CD4-positive, alpha-beta memory T cell (primary cell): ENCODE measurements at regions not wholly inside any gene's neighbourhood (a gene's known extent, or its start where the extent isn't known, plus 50 kb on each side); places are given as distances from the start of the nearest gene placed in this dataset.

Source experiments
- CTCF ChIA-PET: fragments of 350-600 bp; sonication (Branson Sonifier 250); formaldehyde crosslinking; loops from one replicate; lab custom pipeline; 2021; ENCODE audit warnings: inconsistent platforms; ENCODE audit not compliant: partially characterized antibody; lab: Charles Lee
- POLR2A ChIA-PET: fragments of 350-600 bp; sonication (Branson Sonifier 250); formaldehyde crosslinking; loops from one replicate; lab custom pipeline; 2021; ENCODE audit not compliant: partially characterized antibody; lab: Charles Lee
- DNase-seq, 5 donors: peaks; one replicate each; pipeline versions ENCODE4 v3.0.0 to v3.0.0-alpha.2; 2020 to 2022; ENCODE audit warnings: mixed read lengths in 1 of 5
- H3K27ac ChIP-seq: one replicate; pipeline ENCODE4 v1.7.0; 2013; ENCODE audit warnings: low read depth, low read length
- H3K27me3 ChIP-seq: 2 replicates; pipeline ENCODE4 v1.7.0; 2013; ENCODE audit warnings: mild to moderate bottlenecking, low read length, moderate library complexity; ENCODE audit not compliant: insufficient read depth
- H3K36me3 ChIP-seq: 2 replicates; pipeline ENCODE4 v1.7.0; 2013; ENCODE audit warnings: mild to moderate bottlenecking, low read length, moderate library complexity; ENCODE audit not compliant: insufficient read depth
- H3K4me1 ChIP-seq: 2 replicates; pipeline ENCODE4 v1.7.0; 2013; ENCODE audit warnings: mild to moderate bottlenecking, low read length, moderate library complexity; ENCODE audit not compliant: insufficient read depth
- H3K4me3 ChIP-seq, 2 donors: one replicate each; pipeline ENCODE4 v1.7.0; 2013; ENCODE audit warnings: low read length in 2 of 2, mild to moderate bottlenecking in 1 of 2
- H3K9me3 ChIP-seq, 2 donors: one replicate each; pipeline ENCODE4 v1.7.0; 2013; ENCODE audit warnings: low read length in 2 of 2, control low read depth in 1 of 2; ENCODE audit not compliant: control insufficient read depth in 1 of 2
- H3K27ac Mint-ChIP-seq, 7 donors: one replicate each; pipeline ENCODE4 v1.8.0; 2020 to 2021; ENCODE audit warnings: mixed read lengths in 7 of 7, mild to moderate bottlenecking in 6 of 7, inconsistent platforms in 3 of 7, moderate library complexity in 3 of 7
- H3K27me3 Mint-ChIP-seq, 2 donors: one replicate each; pipeline ENCODE4 v1.8.0; 2020 to 2021; ENCODE audit warnings: mixed read lengths in 2 of 2
- H3K36me3 Mint-ChIP-seq, 2 donors: one replicate each; pipeline ENCODE4 v1.8.0; 2020 to 2021; ENCODE audit warnings: mixed read lengths in 2 of 2, inconsistent platforms in 1 of 2, mild to moderate bottlenecking in 1 of 2
- H3K4me1 Mint-ChIP-seq, 4 donors: one replicate each; pipeline ENCODE4 v1.8.0; 2020 to 2021; ENCODE audit warnings: mixed read lengths in 4 of 4, mild to moderate bottlenecking in 1 of 4
- H3K4me3 Mint-ChIP-seq, 8 donors: one replicate each; pipeline ENCODE4 v1.8.0; 2020 to 2021; ENCODE audit warnings: mixed read lengths in 8 of 8, mild to moderate bottlenecking in 7 of 8, moderate library complexity in 6 of 8, inconsistent platforms in 3 of 8
- H3K9me3 Mint-ChIP-seq, 8 donors: one replicate each; pipeline ENCODE4 v1.8.0; 2020 to 2021; ENCODE audit warnings: mixed read lengths in 8 of 8, mild to moderate bottlenecking in 5 of 8, inconsistent platforms in 3 of 8, moderate library complexity in 1 of 8
- intact Hi-C: fragments of 100-400 bp; cut with micrococcal nuclease; formaldehyde crosslinking; loops from one replicate; pipeline ENCODE4 v1.15.1; 2023

- Mint-ChIP-seq H3K4me1 (peaks cover 39 to 79% (median 58%) of the 10 kb centered on the region in 4 donors), H3K4me3 (no peak overlapping the region), H3K9me3 (no peaks in the 10 kb centered on the region), H3K36me3 (peaks cover 52 to 54% of the 10 kb centered on the region in 2 donors), H3K27ac (peak overlapping the region in 2 of 7 donors; percentile 9 to 46), H3K27me3 (no peaks in the 10 kb centered on the region)
- POLR2A ChIA-PET = interaction anchor here (9.8 kb wide), 1 partner anchor 15 kb away, joined by 140 read pairs; no protein-coding TSS in a partner anchor
- CTCF ChIA-PET = interaction anchor here (0.8 to 4.3 kb wide), 5 partner anchors 8 to 113 kb away, joined by 3 to 24 read pairs (median 3); no protein-coding TSS in a partner anchor
- H3K4me1 ChIP-seq = peaks cover 24% of the 10 kb centered on the region
- DNase-seq = no peak
- no peaks in the 10 kb centered on the region for H3K27me3 ChIP-seq
- no peak overlapping the region for H3K4me3 ChIP-seq
- H3K9me3 ChIP-seq = no peaks in the 10 kb centered on the region
- H3K36me3 ChIP-seq = peaks cover 12% of the 10 kb centered on the region
- no peak overlapping the region for H3K27ac ChIP-seq
- intact Hi-C loops = no loop called here
Observed at GRCh38 chr3:141418751-141419150, 50.4 kb downstream of the ZBTB38 start.

GRCh38 chr3:141419946-141420345, 51.6 kb downstream of the ZBTB38 start:
- H3K27me3 Mint-ChIP-seq = no peaks in the 10 kb centered on the region
- H3K27ac ChIP-seq = no peak overlapping the region
- DNase-seq = no peak
- ChIA-PET CTCF (interaction anchor here (0.8 to 4.3 kb wide), 3 partner anchors 17 to 33 kb away, joined by 3 to 24 read pairs (median 3); no protein-coding TSS in a partner anchor), POLR2A (no interaction called here)
- peaks cover 12% of the 10 kb centered on the region for H3K4me1 ChIP-seq
- H3K4me3 ChIP-seq = no peak overlapping the region
- peaks cover 12% of the 10 kb centered on the region for H3K36me3 ChIP-seq
- H3K27ac Mint-ChIP-seq = peak overlapping the region in 2 of 7 donors; percentile 35 to 51
- H3K9me3 ChIP-seq = no peaks in the 10 kb centered on the region
- intact Hi-C loops = no loop called here
- H3K9me3 Mint-ChIP-seq = no peaks in the 10 kb centered on the region
- peaks cover 29 to 67% (median 47%) of the 10 kb centered on the region in 4 donors for H3K4me1 Mint-ChIP-seq
- H3K36me3 Mint-ChIP-seq = peaks cover 42% of the 10 kb centered on the region in 2 donors
- no peaks in the 10 kb centered on the region for H3K27me3 ChIP-seq
- H3K4me3 Mint-ChIP-seq = peak overlapping the region in 1 of 8 donors; percentile 29

- intact Hi-C loops = no loop called here
- Mint-ChIP-seq H3K9me3 (no peaks in the 10 kb centered on the region), H3K27me3 (no peaks in the 10 kb centered on the region), H3K4me3 (no peak overlapping the region), H3K27ac (peak overlapping the region in 3 of 7 donors; percentile 25 to 57 (median 30)), H3K4me1 (peaks cover 28 to 64% (median 48%) of the 10 kb centered on the region in 4 donors), H3K36me3 (peaks cover 39 to 47% of the 10 kb centered on the region in 2 donors)
- Histone ChIP-seq H3K4me3 (no peak overlapping the region), H3K27me3 (no peaks in the 10 kb centered on the region), H3K9me3 (no peaks in the 10 kb centered on the region), H3K36me3 (peaks cover 5% of the 10 kb centered on the region), H3K27ac (no peak overlapping the region), H3K4me1 (peaks cover 14% of the 10 kb centered on the region)
- DNase-seq = no peak
- ChIA-PET POLR2A (no interaction called here), CTCF (interaction anchor here (1.0 to 5.2 kb wide), 4 partner anchors 20 to 61 kb away, joined by 3 to 24 read pairs (median 14); no protein-coding TSS in a partner anchor)
Observed at GRCh38 chr3:141421186-141421585, 52.9 kb downstream of the ZBTB38 start.

GRCh38 chr3:141421639-141422319, 53.5 kb downstream of the ZBTB38 start:
- peaks cover 25 to 64% (median 48%) of the 10 kb centered on the region in 4 donors for H3K4me1 Mint-ChIP-seq
- no peak overlapping the region for H3K27ac ChIP-seq
- no peaks in the 10 kb centered on the region for H3K9me3 ChIP-seq
- CTCF ChIA-PET = interaction anchor here (0.8 to 5.2 kb wide), 4 partner anchors 20 to 110 kb away, joined by 3 to 24 read pairs (median 14); no protein-coding TSS in a partner anchor
- H3K27ac Mint-ChIP-seq = peak overlapping the region in 6 of 7 donors; percentile 25 to 73 (median 44)
- H3K27me3 ChIP-seq = no peaks in the 10 kb centered on the region
- no peak overlapping the region for H3K4me3 ChIP-seq
- DNase-seq = no peak
- no peaks in the 10 kb centered on the region for H3K36me3 ChIP-seq
- H3K4me1 ChIP-seq = peaks cover 20% of the 10 kb centered on the region
- no peaks in the 10 kb centered on the region for H3K9me3 Mint-ChIP-seq
- POLR2A ChIA-PET = no interaction called here
- intact Hi-C loops = no loop called here
- peaks cover 36 to 46% of the 10 kb centered on the region in 2 donors for H3K36me3 Mint-ChIP-seq
- H3K4me3 Mint-ChIP-seq = no peak overlapping the region
- no peaks in the 10 kb centered on the region for H3K27me3 Mint-ChIP-seq

- Histone ChIP-seq H3K4me1 (peaks cover 24% of the 10 kb centered on the region), H3K36me3 (peaks cover 6% of the 10 kb centered on the region), H3K27ac (no peak overlapping the region), H3K27me3 (no peaks in the 10 kb centered on the region), H3K4me3 (no peak overlapping the region), H3K9me3 (no peaks in the 10 kb centered on the region)
- H3K4me3 Mint-ChIP-seq = no peak overlapping the region
- ChIA-PET CTCF (interaction anchor here (1.5 to 5.2 kb wide), 6 partner anchors 11 to 62 kb away, joined by 5 to 41 read pairs (median 19); no protein-coding TSS in a partner anchor), POLR2A (interaction anchor here (2.8 kb wide), 1 partner anchor 9 kb away, joined by 18 read pairs; no protein-coding TSS in a partner anchor)
- H3K36me3 Mint-ChIP-seq = peaks cover 32 to 50% of the 10 kb centered on the region in 2 donors
- DNase-seq = no peak
- no peaks in the 10 kb centered on the region for H3K27me3 Mint-ChIP-seq
- H3K4me1 Mint-ChIP-seq = peaks cover 23 to 68% (median 50%) of the 10 kb centered on the region in 4 donors
- no peaks in the 10 kb centered on the region for H3K9me3 Mint-ChIP-seq
- peak overlapping the region in 1 of 7 donors; percentile 35 for H3K27ac Mint-ChIP-seq
- intact Hi-C loops = no loop called here
Observed at GRCh38 chr3:141422961-141423582, 54.8 kb downstream of the ZBTB38 start.

GRCh38 chr3:141425523-141426233, 57.4 kb downstream of the ZBTB38 start:
- H3K27ac Mint-ChIP-seq = peak overlapping the region in 2 of 7 donors; percentile 20 to 48
- CTCF ChIA-PET = interaction anchor here (1.3 to 5.2 kb wide), 8 partner anchors 12 to 114 kb away, joined by 3 to 41 read pairs (median 14); no protein-coding TSS in a partner anchor

More at GRCh38 chr3:141425523-141426233, 57.4 kb downstream of the ZBTB38 start:
- DNase-seq = no peak
- Mint-ChIP-seq H3K4me3 (no peak overlapping the region), H3K27me3 (no peaks in the 10 kb centered on the region), H3K36me3 (peaks cover 26 to 47% of the 10 kb centered on the region in 2 donors), H3K9me3 (no peaks in the 10 kb centered on the region), H3K4me1 (peaks cover 10 to 56% (median 40%) of the 10 kb centered on the region in 4 donors)
- no peaks in the 10 kb centered on the region for H3K9me3 ChIP-seq
- no peak overlapping the region for H3K4me3 ChIP-seq
- H3K36me3 ChIP-seq = peaks cover 8% of the 10 kb centered on the region
- POLR2A ChIA-PET = interaction anchor here (0.9 to 1.5 kb wide), 2 partner anchors 13 to 55 kb away, joined by 3 to 7 read pairs; no protein-coding TSS in a partner anchor
- no peak overlapping the region for H3K27ac ChIP-seq
- no peaks in the 10 kb centered on the region for H3K27me3 ChIP-seq
- intact Hi-C loops = no loop called here
- peaks cover 24% of the 10 kb centered on the region for H3K4me1 ChIP-seq
